OCI-LY1 (cell line): ENCODE measurements at regions not wholly inside any gene's neighbourhood (a gene's known extent, or its start where the extent isn't known, plus 50 kb on each side); places are given as distances from the start of the nearest gene placed in this dataset.

Experiments used
- EZH2 ChIP-seq: fragments of 200-600 bp; sonication (generic), shearing (Covaris generic); IDR thresholded peaks from 2 replicates; pipeline ENCODE4 v1.8.0; 2017; ENCODE audit warnings: borderline replicate concordance, mixed run types, mild to moderate bottlenecking, antibody characterized with exemption, low read length, moderate library complexity, mixed read lengths
- TF ChIP-seq, protein P1 (sequence below): fragments of 200-600 bp; sonication (generic), shearing (Covaris generic); IDR thresholded peaks from 2 replicates; pipeline ENCODE4 v1.5.1; 2017; ENCODE audit warnings: mild to moderate bottlenecking, antibody characterized with exemption, low read length, moderate library complexity, mixed read lengths

DNA sequence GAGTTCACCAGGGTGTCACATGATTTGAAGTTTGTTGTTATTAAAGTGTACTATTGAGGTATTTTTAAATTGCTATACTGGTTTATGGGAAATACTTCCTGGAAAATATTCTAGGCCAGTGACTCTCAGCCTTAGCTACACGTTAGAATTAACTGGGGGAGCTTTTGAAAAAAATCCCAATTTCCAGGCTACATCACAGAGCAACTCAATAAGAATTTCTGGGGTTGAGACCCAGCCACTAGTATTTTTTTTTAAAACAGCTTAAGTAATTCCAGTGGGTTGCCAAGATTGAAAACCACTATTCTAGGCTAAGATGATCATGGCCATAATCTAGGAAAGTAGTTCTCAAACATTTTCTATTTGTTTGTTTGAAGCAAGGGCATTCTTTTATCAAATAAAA lies 142.9 kb upstream of the GRIA1 start:
- TF ChIP-seq, protein P1, sequence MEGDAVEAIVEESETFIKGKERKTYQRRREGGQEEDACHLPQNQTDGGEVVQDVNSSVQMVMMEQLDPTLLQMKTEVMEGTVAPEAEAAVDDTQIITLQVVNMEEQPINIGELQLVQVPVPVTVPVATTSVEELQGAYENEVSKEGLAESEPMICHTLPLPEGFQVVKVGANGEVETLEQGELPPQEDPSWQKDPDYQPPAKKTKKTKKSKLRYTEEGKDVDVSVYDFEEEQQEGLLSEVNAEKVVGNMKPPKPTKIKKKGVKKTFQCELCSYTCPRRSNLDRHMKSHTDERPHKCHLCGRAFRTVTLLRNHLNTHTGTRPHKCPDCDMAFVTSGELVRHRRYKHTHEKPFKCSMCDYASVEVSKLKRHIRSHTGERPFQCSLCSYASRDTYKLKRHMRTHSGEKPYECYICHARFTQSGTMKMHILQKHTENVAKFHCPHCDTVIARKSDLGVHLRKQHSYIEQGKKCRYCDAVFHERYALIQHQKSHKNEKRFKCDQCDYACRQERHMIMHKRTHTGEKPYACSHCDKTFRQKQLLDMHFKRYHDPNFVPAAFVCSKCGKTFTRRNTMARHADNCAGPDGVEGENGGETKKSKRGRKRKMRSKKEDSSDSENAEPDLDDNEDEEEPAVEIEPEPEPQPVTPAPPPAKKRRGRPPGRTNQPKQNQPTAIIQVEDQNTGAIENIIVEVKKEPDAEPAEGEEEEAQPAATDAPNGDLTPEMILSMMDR, result no peak
- no peak for TF ChIP-seq EZH2
